ENCODE measurements at regions not wholly inside any gene's neighbourhood (a gene's known extent, or its start where the extent isn't known, plus 50 kb on each side); places are given as distances from the start of the nearest gene placed in this dataset.

DNA sequence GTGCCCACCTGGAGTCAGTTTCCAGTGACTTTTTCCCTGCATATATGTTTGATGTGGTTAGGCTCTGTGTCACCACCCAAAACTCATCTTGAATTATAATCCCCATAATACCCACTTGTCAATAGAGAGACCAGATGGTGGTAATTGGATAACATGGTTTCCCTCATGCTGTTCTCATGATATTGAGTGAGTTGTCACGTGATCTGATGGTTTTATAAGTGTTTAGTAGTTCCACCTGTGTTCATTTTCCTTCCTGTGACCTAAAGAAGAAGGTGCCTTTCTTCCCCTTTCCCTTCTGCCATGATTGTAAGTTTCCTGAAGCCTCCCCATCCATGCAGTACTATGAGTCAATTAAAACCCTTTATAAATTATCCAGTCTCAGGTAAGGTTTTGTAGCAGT, 740.9 kb downstream of the ARAP2 start:
- no peaks in the 10 kb centered on the region for H3K27me3 Mint-ChIP-seq
- no peak overlapping the region for H3K27ac Mint-ChIP-seq
- no peaks in the 10 kb centered on the region for H3K36me3 Mint-ChIP-seq (ENCODE audit: low read depth)

DNA sequence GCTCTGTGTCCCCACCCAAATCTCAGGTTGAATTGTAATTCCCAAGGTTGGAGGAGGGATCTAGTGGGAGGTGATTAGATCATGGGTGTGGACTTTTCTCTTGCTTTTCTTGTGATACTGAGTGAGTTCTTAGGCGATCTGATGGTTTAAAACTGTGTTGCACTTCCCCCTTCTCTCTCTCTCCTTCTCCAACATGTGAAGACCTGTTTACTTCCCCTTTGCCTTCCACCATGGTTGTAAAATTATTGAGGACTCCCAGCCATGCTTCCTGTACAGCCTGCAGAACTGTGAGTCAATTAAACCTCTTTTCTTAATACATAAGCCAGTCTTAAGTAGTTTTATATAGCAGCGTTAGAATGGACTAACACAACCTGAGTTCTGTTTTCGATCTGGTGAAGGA, 738.2 kb downstream of the ARAP2 start:
- Mint-ChIP-seq H3K9me3 (peaks cover 11% of the 10 kb centered on the region), H3K4me3 (no peak overlapping the region), H3K27me3 (no peaks in the 10 kb centered on the region), H3K27ac (no peak overlapping the region), H3K4me1 (ENCODE audit: low read depth) (no peaks in the 10 kb centered on the region), H3K36me3 (ENCODE audit: low read depth) (no peaks in the 10 kb centered on the region)
- intact Hi-C loops (cut with micrococcal nuclease), result no loop called here

More for the DNA sequence above, 740.9 kb downstream of the ARAP2 start:
- H3K9me3 Mint-ChIP-seq, result peaks cover 11% of the 10 kb centered on the region
- H3K4me3 Mint-ChIP-seq, result no peak overlapping the region
- H3K4me1 Mint-ChIP-seq (ENCODE audit: low read depth), result no peaks in the 10 kb centered on the region
- intact Hi-C loops (cut with micrococcal nuclease), result no loop called here

DNA sequence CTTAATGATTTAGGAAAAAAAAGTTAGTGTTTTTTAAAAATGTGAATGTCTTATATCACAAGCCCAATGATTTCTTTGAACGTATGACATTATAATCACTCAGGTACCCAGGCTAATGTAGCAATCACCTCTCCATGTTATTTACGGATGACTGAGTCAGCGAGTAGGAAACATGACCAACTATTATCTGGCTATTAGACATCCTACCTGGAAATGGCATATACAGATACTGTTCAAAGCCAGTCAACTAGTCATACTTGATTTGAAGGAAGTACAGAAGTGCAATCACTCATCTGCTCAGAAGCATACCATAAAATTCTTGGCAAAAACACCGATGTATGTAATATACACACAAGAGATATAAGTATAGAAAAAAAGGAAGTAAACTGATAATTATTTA, 732.5 kb downstream of the ARAP2 start:
- Mint-ChIP-seq H3K36me3 (ENCODE audit: low read depth) (no peaks in the 10 kb centered on the region), H3K9me3 (no peaks in the 10 kb centered on the region), H3K4me3 (no peak overlapping the region), H3K4me1 (ENCODE audit: low read depth) (no peaks in the 10 kb centered on the region), H3K27ac (no peak overlapping the region), H3K27me3 (no peaks in the 10 kb centered on the region)
- intact Hi-C loops (cut with micrococcal nuclease), result no loop called here

DNA sequence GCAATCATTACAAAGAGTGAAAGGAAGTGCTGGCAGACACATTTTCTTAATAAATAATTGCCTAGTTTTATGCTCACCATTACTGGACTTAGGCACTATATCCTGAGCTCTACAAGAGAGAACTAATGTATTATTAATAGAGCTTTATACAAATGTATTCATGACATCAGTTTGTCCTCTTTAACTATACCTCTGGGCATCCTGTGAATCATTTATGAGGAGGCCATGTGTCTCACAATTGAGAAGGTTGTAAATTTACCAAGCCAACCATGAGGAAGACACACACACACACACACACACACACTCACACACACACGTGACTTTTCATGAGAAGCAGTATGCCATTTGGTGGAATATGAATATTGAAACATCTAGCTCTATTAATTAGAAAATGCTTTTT, 728.2 kb downstream of the ARAP2 start:
- Mint-ChIP-seq H3K36me3 (ENCODE audit: low read depth) (no peaks in the 10 kb centered on the region), H3K27me3 (no peaks in the 10 kb centered on the region), H3K27ac (no peak overlapping the region), H3K9me3 (peaks cover 8% of the 10 kb centered on the region), H3K4me3 (no peak overlapping the region), H3K4me1 (ENCODE audit: low read depth) (no peaks in the 10 kb centered on the region)
- intact Hi-C loops (cut with micrococcal nuclease), result no loop called here

DNA sequence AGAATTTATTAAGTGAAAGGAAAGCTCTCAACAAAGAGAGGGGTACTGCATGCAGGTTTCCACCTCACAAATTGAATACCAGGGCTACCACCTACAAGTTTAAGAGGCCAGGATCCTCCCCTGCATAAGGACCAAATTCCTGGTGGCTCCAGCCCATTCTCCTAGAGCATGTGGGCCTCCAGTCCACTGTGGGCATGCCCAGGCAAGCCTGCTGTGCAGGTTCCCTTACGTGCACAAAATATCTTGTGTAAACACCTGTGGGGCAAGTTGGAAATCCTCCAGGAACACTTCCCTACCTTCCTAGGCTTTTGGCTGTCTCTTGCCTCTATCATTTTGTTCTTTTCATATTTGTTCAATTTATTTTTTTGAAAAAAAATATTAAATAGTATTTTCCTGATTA, 724.3 kb downstream of the ARAP2 start:
- H3K36me3 Mint-ChIP-seq (ENCODE audit: low read depth), result no peaks in the 10 kb centered on the region
- intact Hi-C loops (cut with micrococcal nuclease), result no loop called here
- no peaks in the 10 kb centered on the region for H3K27me3 Mint-ChIP-seq
- H3K4me1 Mint-ChIP-seq (ENCODE audit: low read depth), result no peaks in the 10 kb centered on the region
- no peak overlapping the region for H3K27ac Mint-ChIP-seq
- H3K9me3 Mint-ChIP-seq, result peaks cover 9% of the 10 kb centered on the region
- no peak overlapping the region for H3K4me3 Mint-ChIP-seq

DNA sequence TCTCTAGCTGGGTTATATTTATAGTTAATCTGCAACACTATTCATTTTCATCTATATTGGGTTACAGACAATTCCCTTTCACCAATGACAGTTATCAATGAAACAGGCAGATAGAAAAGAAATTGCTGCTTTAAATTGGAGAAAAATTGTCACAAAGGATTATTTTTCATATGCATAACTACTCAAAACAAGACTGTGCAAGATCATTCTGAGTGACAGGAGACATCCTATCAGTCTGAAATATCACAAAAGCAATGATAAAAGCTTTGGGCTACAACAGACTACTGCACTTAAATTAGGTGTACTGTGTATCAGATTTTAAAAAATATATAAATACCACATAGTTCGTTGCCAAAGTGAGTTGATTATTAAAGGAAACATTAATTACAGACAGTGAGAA, 722.6 kb downstream of the ARAP2 start:
- Mint-ChIP-seq H3K27me3 (no peaks in the 10 kb centered on the region), H3K36me3 (ENCODE audit: low read depth) (no peaks in the 10 kb centered on the region), H3K27ac (no peak overlapping the region), H3K4me3 (no peak overlapping the region), H3K4me1 (ENCODE audit: low read depth) (no peaks in the 10 kb centered on the region), H3K9me3 (peaks cover 9% of the 10 kb centered on the region)
- intact Hi-C loops (cut with micrococcal nuclease), result no loop called here

DNA sequence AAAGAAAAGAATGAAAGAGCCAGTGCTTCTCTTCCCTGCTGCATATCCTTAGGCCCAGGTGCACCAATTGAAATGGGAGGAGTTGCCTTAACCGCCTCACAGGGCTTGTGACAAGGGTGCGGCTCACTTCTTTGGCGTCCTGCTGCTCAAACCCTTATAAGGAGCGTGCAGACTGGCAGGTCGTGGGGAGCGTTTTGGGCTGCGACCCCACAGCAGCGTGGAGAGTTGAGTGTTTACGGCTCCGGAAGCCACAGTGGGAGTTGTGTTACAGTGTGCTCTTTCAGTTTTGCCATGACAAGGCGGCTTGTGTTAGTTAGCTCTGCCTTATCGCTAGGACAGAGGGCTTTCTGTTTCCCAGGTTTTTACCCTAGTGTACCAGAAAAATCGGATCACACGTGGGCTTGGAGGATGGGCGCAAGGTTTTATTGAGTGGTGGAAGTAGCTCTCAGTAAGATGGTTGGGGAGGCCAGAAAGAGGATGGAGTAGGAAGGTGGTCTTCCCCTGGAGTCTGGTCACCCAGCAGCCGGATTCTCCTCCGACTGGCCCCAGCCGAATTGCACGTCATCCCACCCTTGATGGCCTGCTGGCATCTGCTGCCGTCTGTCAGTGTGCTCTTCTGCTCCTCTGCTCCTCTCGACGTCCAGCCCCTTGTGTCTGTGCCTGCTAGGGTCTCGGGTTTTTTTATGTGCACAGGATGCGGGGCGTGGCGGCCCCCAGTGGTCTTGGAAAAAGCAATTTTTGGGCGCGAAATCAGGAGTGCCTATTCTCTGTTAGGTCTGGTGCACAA, 718.9 kb downstream of the ARAP2 start:
- Mint-ChIP-seq H3K4me1 (ENCODE audit: low read depth) (no peaks in the 10 kb centered on the region), H3K27ac (no peak overlapping the region), H3K4me3 (no peak overlapping the region), H3K27me3 (no peaks in the 10 kb centered on the region), H3K9me3 (peaks cover 8% of the 10 kb centered on the region), H3K36me3 (ENCODE audit: low read depth) (no peaks in the 10 kb centered on the region)
- intact Hi-C loops (cut with micrococcal nuclease), result no loop called here

DNA sequence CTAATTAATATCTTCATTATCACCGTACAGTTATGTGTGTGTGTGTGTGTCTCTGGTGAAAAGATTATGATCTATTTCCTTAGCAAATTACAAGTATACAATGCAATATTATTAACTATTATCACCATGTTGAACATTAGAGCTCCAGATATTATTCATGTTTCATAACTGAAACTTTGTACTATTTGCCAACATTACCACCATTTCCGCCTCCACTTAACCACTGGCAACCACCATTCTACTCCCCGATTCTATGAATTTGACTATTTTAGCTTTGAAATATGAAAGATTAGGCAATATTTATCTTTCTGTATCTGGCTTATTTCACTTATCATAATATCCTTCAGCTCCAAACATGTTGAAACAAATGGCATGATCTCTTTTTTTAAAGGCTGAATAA, 717.9 kb downstream of the ARAP2 start:
- intact Hi-C loops (cut with micrococcal nuclease), result no loop called here
- no peaks in the 10 kb centered on the region for H3K27me3 Mint-ChIP-seq
- no peaks in the 10 kb centered on the region for H3K36me3 Mint-ChIP-seq (ENCODE audit: low read depth)
- H3K4me3 Mint-ChIP-seq, result no peak overlapping the region
- no peak overlapping the region for H3K27ac Mint-ChIP-seq
- no peaks in the 10 kb centered on the region for H3K9me3 Mint-ChIP-seq
- no peaks in the 10 kb centered on the region for H3K4me1 Mint-ChIP-seq (ENCODE audit: low read depth)

DNA sequence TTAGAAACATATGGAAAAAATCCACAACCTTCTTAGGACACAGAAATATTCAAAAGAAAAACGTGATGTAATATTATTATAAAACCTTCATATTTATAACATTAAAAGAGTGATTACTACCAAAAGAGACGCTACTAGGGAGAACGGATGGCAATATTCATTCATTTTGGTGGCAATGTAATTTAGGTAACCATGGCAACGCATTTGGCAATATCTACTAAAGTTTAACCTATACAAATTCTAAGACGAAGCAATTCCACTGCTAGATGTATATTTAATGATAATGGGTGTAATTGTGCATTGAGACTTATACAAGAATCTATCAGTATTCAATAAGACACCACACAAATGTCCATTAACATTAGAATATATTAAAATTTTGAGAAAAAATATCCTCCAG, 709.4 kb downstream of the ARAP2 start:
- Mint-ChIP-seq H3K9me3 (no peaks in the 10 kb centered on the region), H3K4me1 (ENCODE audit: low read depth) (no peaks in the 10 kb centered on the region), H3K27ac (no peak overlapping the region), H3K36me3 (ENCODE audit: low read depth) (no peaks in the 10 kb centered on the region), H3K4me3 (no peak overlapping the region), H3K27me3 (no peaks in the 10 kb centered on the region)
- intact Hi-C loops (cut with micrococcal nuclease), result no loop called here

DNA sequence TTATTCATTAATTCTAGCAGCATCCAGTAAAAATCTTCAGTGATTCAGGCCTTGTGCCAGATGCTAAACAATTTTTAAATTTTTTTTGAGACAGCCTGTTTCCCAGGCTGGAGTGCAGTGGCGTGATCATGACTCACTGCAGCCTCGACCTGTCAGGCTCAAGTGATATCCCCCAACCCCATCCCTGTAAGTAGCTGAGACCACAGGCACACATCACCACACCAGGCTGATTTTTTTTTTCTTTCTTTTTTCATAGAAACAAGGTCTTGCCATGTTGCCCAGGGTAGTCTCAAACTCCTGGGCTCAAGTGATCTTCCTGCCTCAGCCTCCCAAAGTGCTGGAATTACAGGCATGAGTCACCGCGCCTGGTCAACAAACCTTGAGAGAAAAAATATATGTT, 705.5 kb downstream of the ARAP2 start:
- no peaks in the 10 kb centered on the region for H3K27me3 Mint-ChIP-seq
- no peaks in the 10 kb centered on the region for H3K36me3 Mint-ChIP-seq (ENCODE audit: low read depth)
- intact Hi-C loops (cut with micrococcal nuclease), result no loop called here
- H3K9me3 Mint-ChIP-seq, result peaks cover 20% of the 10 kb centered on the region
- H3K27ac Mint-ChIP-seq, result no peak overlapping the region
- H3K4me1 Mint-ChIP-seq (ENCODE audit: low read depth), result no peaks in the 10 kb centered on the region
- no peak overlapping the region for H3K4me3 Mint-ChIP-seq

DNA sequence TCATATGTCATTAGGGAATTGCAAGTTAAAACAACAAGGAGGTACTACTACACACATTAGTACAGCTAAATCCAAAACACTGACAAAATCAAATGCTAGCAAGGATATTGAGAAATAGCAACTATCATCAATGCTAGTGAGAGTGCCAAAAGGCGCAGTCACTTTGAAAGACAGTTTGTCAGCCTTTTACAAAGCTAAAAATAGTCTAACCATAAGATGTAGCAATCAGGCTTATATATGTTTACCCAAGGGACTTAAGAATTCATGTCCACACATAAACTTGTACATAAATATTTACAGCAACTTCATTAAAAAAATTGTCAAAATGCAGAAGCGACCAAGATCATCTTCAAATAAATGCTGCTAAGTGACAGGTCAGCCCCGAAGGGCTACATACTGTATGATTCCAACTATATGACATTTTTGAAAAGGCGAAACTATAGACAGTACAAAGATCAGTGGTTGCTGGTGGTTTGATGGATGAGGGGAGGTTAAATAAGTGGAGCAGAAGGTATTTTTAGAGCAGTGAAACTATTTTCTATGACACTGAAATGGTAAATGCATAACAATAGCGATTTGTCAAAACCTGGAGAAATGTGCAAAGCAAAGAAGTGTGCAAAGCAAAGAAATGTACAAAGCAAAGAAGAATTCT, 704.8 kb downstream of the ARAP2 start:
- no peaks in the 10 kb centered on the region for H3K4me1 Mint-ChIP-seq (ENCODE audit: low read depth)
- H3K27ac Mint-ChIP-seq, result no peak overlapping the region
- H3K4me3 Mint-ChIP-seq, result no peak overlapping the region
- H3K9me3 Mint-ChIP-seq, result peaks cover 20% of the 10 kb centered on the region
- H3K36me3 Mint-ChIP-seq (ENCODE audit: low read depth), result no peaks in the 10 kb centered on the region
- H3K27me3 Mint-ChIP-seq, result no peaks in the 10 kb centered on the region
- intact Hi-C loops (cut with micrococcal nuclease), result no loop called here

DNA sequence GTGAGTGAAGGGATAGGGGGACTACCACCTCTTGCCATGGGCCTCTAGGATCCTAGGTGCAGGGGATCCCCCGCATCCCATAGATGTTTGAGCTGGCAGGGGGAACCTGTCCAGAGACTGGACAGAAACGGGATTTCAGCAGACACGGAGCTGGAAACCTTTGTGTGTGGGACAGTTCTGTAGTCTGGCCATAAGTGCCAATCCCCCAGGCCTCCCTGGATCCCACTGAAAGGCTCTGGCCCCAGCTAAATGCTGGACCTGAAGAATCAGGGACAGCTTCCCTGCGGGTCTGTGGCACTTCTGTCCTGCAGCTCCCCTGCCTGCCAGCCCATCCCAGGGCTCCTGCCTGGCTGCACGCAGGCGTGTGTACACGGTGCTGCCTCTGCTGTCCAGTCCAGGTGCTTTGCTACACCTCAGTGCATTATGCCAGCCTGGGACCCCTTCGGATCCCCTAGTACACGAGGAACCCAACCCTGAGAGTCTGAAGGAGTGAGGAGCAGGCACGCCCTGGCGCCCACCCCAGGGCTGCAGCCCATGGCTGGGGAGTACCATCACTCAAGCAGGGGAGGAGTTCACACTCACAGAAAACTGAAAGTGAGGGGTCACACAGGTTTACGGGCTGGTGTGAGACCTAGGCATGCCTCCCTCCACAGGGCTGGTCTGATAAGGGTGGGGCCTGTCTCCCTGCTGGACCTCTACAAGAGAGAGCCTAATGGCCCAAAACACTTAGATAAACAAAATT, 703.0 kb downstream of the ARAP2 start:
- H3K36me3 Mint-ChIP-seq (ENCODE audit: low read depth), result no peaks in the 10 kb centered on the region
- H3K4me1 Mint-ChIP-seq (ENCODE audit: low read depth), result no peaks in the 10 kb centered on the region
- intact Hi-C loops (cut with micrococcal nuclease), result no loop called here
- H3K27me3 Mint-ChIP-seq, result no peaks in the 10 kb centered on the region
- no peak overlapping the region for H3K27ac Mint-ChIP-seq
- peaks cover 25% of the 10 kb centered on the region for H3K9me3 Mint-ChIP-seq
- no peak overlapping the region for H3K4me3 Mint-ChIP-seq

DNA sequence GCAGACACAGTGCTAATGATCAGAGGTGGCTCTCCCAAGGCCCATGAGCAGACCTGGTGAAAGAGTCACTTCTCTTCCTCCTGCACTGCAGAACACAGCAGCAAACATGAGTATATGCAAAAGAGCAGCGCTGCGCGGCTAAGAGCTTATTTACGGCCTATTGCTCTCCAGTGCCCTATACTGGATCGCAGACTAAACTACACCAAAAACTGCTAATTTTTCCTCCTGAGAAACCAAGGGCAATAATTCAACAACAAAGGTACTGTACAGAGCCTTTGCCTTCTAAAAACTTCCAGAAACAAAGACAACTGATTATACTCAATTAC, 702.5 kb downstream of the ARAP2 start:
- no peak overlapping the region for H3K27ac Mint-ChIP-seq
- no peaks in the 10 kb centered on the region for H3K27me3 Mint-ChIP-seq
- H3K9me3 Mint-ChIP-seq, result peaks cover 25% of the 10 kb centered on the region
- no peaks in the 10 kb centered on the region for H3K36me3 Mint-ChIP-seq (ENCODE audit: low read depth)
- no peaks in the 10 kb centered on the region for H3K4me1 Mint-ChIP-seq (ENCODE audit: low read depth)
- H3K4me3 Mint-ChIP-seq, result no peak overlapping the region
- intact Hi-C loops (cut with micrococcal nuclease), result no loop called here

DNA sequence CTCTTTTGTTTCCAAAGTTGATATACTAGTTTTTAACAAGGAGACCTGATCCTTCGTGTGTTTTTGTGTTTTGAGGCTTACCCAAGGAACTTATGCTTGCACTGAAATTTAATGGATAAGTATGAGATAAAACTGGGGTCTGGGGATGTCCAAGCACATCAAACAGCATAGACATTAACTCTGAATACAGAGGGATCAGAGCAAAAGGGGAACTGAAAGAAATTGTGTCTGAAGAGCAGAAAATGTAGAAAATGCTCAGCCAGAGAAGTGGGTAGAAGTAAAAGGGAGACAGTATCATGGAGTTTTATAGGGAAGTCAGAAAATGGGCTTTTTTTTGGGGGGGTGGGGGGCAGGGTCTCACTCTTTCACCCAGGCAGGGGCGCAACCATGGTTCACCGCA, 695.4 kb downstream of the ARAP2 start:
- Mint-ChIP-seq H3K4me3 (no peak overlapping the region), H3K27ac (no peak overlapping the region), H3K36me3 (ENCODE audit: low read depth) (no peaks in the 10 kb centered on the region), H3K9me3 (peaks cover 14% of the 10 kb centered on the region), H3K4me1 (ENCODE audit: low read depth) (no peaks in the 10 kb centered on the region), H3K27me3 (no peaks in the 10 kb centered on the region)
- intact Hi-C loops (cut with micrococcal nuclease), result no loop called here
